HepG2 (cell line): ENCODE measurements at regions not wholly inside any gene's neighbourhood (a gene's known extent, or its start where the extent isn't known, plus 50 kb on each side); places are given as distances from the start of the nearest gene placed in this dataset.

Experiments
- ATAC-seq: fragments of 200-7000 bp; cut with Tn5 transposase; 3 replicates; pipeline ENCODE4 v1.9.1; 2020; ENCODE audit warnings: mild to moderate bottlenecking, moderate library complexity
- BruUV-seq: library from RNA; stranded (reverse); fragments of 400-500 nt; replicated peaks from 2 replicates; lab custom pipeline; 2021; lab: Mats Ljungman, UMichigan
- CTCF ChIA-PET: fragments of 300-600 bp; formaldehyde crosslinking; extraction: SDS; loops from one replicate; lab custom pipeline; 2021; ENCODE audit warnings: low total read pairs, inconsistent platforms, low intra/inter-chr PET ratio; lab: Yijun Ruan, JAX
- POLR2A ChIA-PET: fragments of 350-600 bp; sonication (Branson Sonifier 250); formaldehyde crosslinking; loops from one replicate; lab custom pipeline; 2020; ENCODE audit warnings: antibody characterized with exemption, inconsistent platforms; lab: Yijun Ruan, JAX
- DNase-seq: peaks from one replicate; pipeline ENCODE4 v3.0.0-alpha.2; 2015; ENCODE audit warnings: low spot score
- FAIRE-seq: peaks from 3 replicates; lab custom pipeline; 2011; peaks lifted over from hg19 to GRCh38; lab: Jason Lieb, UNC
- H2AFZ ChIP-seq: one replicate; pipeline ENCODE4 v1.6.1; 2011; ENCODE audit warnings: low read length, inconsistent platforms
- H3K27ac ChIP-seq: fragments of 300-600 bp; 3 replicates; pipeline ENCODE4 v1.8.0; 2011; ENCODE audit warnings: mixed run types, mild to moderate bottlenecking, mixed read lengths, low read length, inconsistent platforms; ENCODE audit not compliant: insufficient read depth; ENCODE audit errors: extremely low read length
- H3K27me3 ChIP-seq, 2 experiments: fragments of 200-600 bp in 1 of 2; 2 replicates in 1 of 2; 3 replicates in 1 of 2; pipeline versions ENCODE4 v1.6.0 to v1.8.0; 2011; ENCODE audit warnings: low read length in 2 of 2, mild to moderate bottlenecking in 2 of 2, moderate library complexity in 2 of 2, inconsistent platforms in 1 of 2; ENCODE audit not compliant: insufficient read depth in 2 of 2, control insufficient read depth in 1 of 2
- H3K36me3 ChIP-seq, 2 experiments: fragments of 200-600 bp in 1 of 2; replicated peaks in 1 of 2; 2 replicates in 1 of 2; 3 replicates in 1 of 2; pipeline versions ENCODE4 v1.5.1 to v1.8.0; 2011; ENCODE audit warnings: low read length in 2 of 2, inconsistent platforms in 1 of 2; ENCODE audit not compliant: insufficient read depth in 2 of 2, control insufficient read depth in 1 of 2
- H3K4me1 ChIP-seq: 2 replicates; pipeline ENCODE4 v1.5.1; 2012; ENCODE audit warnings: low read length, inconsistent platforms; ENCODE audit not compliant: insufficient read depth
- H3K4me2 ChIP-seq: 2 replicates; pipeline ENCODE4 v1.6.0; 2011; ENCODE audit warnings: low read depth, low read length, inconsistent platforms
- H3K4me3 ChIP-seq, 3 experiments: fragments of 200-600 bp in 1 of 3; sonication (generic), shearing (Covaris generic) in 1 of 3; replicated peaks in 1 of 3; 2 replicates each; pipeline ENCODE4 v1.5.1; 2011 to 2016; ENCODE audit warnings: low read length in 3 of 3, inconsistent platforms in 2 of 3, low read depth in 2 of 3, mild to moderate bottlenecking in 2 of 3, control low read depth in 1 of 3, mixed read lengths in 1 of 3; ENCODE audit not compliant: insufficient read depth in 1 of 3
- H3K79me2 ChIP-seq: one replicate; pipeline ENCODE4 v1.6.1; 2011; ENCODE audit warnings: low read length, inconsistent platforms; ENCODE audit not compliant: insufficient read depth
- H3K9ac ChIP-seq: 2 replicates; pipeline ENCODE4 v1.6.0; 2011; ENCODE audit warnings: mild to moderate bottlenecking, low read depth, low read length, inconsistent platforms; ENCODE audit not compliant: insufficient read depth
- H3K9me3 ChIP-seq: 2 replicates; pipeline ENCODE4 v1.5.1; 2012; ENCODE audit warnings: mild to moderate bottlenecking, low read length
- H4K20me1 ChIP-seq: 2 replicates; pipeline ENCODE4 v1.6.0; 2011; ENCODE audit warnings: inconsistent platforms, mild to moderate bottlenecking, low read length, moderate library complexity; ENCODE audit not compliant: insufficient read depth
- ARID2 ChIP-seq: sonication (generic); formaldehyde crosslinking; IDR thresholded peaks from 2 replicates; pipeline ENCODE4 v1.8.1; 2022; ENCODE audit warnings: mild to moderate bottlenecking, missing genetic modification reagents, borderline replicate concordance
- KLF16 ChIP-seq, 2 experiments: sonication (generic) in 1 of 2; formaldehyde crosslinking in 1 of 2; IDR thresholded peaks; 2 replicates each; pipeline versions ENCODE4 v1.6.1 to v1.8.0; 2016 to 2023; ENCODE audit warnings: missing genetic modification reagents in 2 of 2, missing compliant biosample characterization in 1 of 2
- ZBTB42 ChIP-seq: sonication (generic); formaldehyde crosslinking; IDR thresholded peaks from 2 replicates; pipeline ENCODE4 v1.5.0; 2020; ENCODE audit warnings: mild to moderate bottlenecking, missing genetic modification reagents
- ZFP1 ChIP-seq: IDR thresholded peaks from 2 replicates; pipeline ENCODE4 v1.6.1; 2016
- ZNF207 ChIP-seq: fragments of 450-650 bp; IDR thresholded peaks from 2 replicates; pipeline ENCODE4 v1.6.1; 2016; ENCODE audit warnings: antibody characterized with exemption, borderline replicate concordance
- ZNF746 ChIP-seq: sonication (generic); formaldehyde crosslinking; IDR thresholded peaks from 2 replicates; pipeline ENCODE4 v1.8.0; 2022; ENCODE audit warnings: mild to moderate bottlenecking, missing genetic modification reagents
- WGBS: methylation state at CpG from one replicate; pipeline ENCODE4 v1.1.6; 2017; ENCODE audit warnings: low lambda C conversion rate; 5-methylcytosine and 5-hydroxymethylcytosine counted together
- in situ Hi-C: cut with HindIII; loops from 2 replicates; pipeline ENCODE4 v1.10.0; 2017; ENCODE audit warnings: low pct_unique_long_range_greater_than_20kb; ENCODE audit not compliant: extremely low pct_ligation_motif_present
- intact Hi-C: fragments of 100-400 bp; cut with micrococcal nuclease; formaldehyde crosslinking; loops from one replicate; pipeline ENCODE4 v1.10.0; 2022; ENCODE audit not compliant: unreplicated experiment
- TF ChIP-seq, protein P1 (sequence below): sonication (generic); formaldehyde crosslinking; IDR thresholded peaks from 2 replicates; pipeline ENCODE4 v1.9.0; 2021; ENCODE audit warnings: missing genetic modification reagents, mild to moderate bottlenecking, borderline replicate concordance
- TF ChIP-seq, protein P2 (sequence below): sonication (generic); formaldehyde crosslinking; IDR thresholded peaks from 2 replicates; pipeline ENCODE4 v1.4.0; 2020; ENCODE audit warnings: missing genetic modification reagents, borderline replicate concordance
- TF ChIP-seq, protein P3 (sequence below): sonication (generic); formaldehyde crosslinking; IDR thresholded peaks from 2 replicates; pipeline ENCODE4 v1.8.1; 2023; ENCODE audit warnings: missing genetic modification reagents, mild to moderate bottlenecking, borderline replicate concordance
- TF ChIP-seq, protein P4 (sequence below): sonication (generic); formaldehyde crosslinking; IDR thresholded peaks from 2 replicates; pipeline ENCODE4 v1.5.0; 2020; ENCODE audit warnings: mild to moderate bottlenecking, low read depth, missing genetic modification reagents, borderline replicate concordance

DNA sequence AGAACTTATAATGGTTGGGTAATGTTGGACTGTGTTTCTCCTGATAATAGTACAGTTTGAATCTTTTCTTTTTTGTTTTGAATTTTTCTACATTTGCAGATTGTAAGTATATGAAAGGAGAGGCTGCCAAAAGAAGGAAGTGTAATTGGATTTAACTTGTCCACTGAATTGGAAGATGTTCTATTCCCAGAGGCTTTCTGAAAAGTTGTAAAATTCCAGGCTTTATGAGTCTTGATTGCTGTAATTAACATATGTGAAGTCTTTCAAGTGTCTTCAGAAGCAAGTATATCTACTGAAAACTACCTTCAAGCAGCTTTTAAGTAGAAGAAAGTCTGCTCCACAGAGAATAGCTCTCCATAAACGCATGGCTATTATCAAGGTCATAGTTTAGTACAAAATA, 2456.4 kb downstream of the PCDH7 start (continued):
- TF ChIP-seq ZNF207, result no peak

DNA sequence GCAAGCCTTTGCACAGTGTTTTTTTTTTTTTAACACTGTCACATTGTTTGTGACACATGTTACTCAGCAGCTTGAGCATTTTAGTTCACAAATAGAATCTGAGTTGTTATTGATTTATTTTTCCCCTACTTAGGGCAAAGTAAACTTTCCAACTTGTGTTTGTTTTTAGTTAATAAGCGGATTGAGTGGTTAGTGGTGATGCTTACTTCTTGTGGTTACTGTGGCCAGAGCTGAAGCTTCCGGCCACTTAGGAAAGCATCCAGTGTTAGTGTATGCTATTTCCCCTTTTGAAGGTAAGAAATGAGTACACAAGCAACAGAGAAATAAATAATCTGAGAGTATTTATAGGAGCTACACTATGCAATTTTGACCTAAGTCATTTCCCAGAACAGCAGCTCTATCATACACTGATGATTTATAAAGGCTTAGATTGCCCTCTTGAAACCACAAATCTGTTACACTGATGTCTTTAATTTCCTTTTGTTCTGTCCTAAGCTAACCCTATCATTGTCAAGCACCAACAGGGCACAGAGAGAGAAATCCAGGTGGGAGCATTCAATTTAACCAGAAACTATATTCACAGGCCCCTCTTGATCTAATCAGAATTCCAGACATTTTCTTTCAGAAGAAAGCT, 2464.6 kb downstream of the PCDH7 start:
- POLR2A ChIA-PET, result no interaction called here

DNA sequence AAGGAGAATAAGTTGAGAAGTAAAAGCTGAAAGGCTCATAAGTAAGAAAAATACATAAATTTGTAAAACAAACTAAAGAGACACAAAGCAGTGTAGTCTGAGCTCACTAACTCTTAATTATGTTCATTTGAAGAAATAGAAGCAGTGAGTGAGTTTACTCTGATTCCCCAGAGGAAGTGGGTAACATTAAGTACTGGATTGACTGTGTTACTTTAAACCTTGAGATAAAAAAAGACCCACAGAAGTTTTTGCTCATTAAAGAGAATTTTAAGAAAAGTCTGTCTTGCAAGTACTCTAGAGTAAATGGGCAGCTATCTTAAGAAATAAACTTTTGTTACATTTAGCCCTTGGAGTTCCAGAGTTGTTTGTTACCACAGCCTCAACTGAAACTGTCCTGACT, 2466.9 kb downstream of the PCDH7 start:
- Histone ChIP-seq H3K4me1 (no peaks in the 10 kb centered on the region), H4K20me1 (no peaks in the 10 kb centered on the region), H3K27ac (no peak overlapping the region), H3K9me3 (peaks cover 56% of the 10 kb centered on the region), H2AFZ (no peak overlapping the region), H3K79me2 (no peaks in the 10 kb centered on the region), H3K4me2 (no peak overlapping the region), H3K4me3 (no peak overlapping the region), H3K36me3 (no peaks in the 10 kb centered on the region), H3K27me3 (no peaks in the 10 kb centered on the region), H3K9ac (no peak overlapping the region)
- in situ Hi-C loops, result no loop called here
- no TSS peak for BruUV-seq
- no peak for ATAC-seq
- CTCF ChIA-PET, result no interaction called here
- TF ChIP-seq, protein P1, sequence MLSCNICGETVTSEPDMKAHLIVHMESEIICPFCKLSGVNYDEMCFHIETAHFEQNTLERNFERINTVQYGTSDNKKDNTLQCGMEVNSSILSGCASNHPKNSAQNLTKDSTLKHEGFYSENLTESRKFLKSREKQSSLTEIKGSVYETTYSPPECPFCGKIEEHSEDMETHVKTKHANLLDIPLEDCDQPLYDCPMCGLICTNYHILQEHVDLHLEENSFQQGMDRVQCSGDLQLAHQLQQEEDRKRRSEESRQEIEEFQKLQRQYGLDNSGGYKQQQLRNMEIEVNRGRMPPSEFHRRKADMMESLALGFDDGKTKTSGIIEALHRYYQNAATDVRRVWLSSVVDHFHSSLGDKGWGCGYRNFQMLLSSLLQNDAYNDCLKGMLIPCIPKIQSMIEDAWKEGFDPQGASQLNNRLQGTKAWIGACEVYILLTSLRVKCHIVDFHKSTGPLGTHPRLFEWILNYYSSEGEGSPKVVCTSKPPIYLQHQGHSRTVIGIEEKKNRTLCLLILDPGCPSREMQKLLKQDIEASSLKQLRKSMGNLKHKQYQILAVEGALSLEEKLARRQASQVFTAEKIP (CRISPR knock-in tag), result no peak
- TF ChIP-seq ARID2 (CRISPR knock-in tag) (no peak), ZFP1 (CRISPR knock-in tag) (no peak), KLF16 (CRISPR knock-in tag; IDR thresholded peaks at IDR 0.05) (no peak), ZNF746 (CRISPR knock-in tag) (no peak), ZBTB42 (CRISPR knock-in tag) (no peak)
- TF ChIP-seq, protein P2, sequence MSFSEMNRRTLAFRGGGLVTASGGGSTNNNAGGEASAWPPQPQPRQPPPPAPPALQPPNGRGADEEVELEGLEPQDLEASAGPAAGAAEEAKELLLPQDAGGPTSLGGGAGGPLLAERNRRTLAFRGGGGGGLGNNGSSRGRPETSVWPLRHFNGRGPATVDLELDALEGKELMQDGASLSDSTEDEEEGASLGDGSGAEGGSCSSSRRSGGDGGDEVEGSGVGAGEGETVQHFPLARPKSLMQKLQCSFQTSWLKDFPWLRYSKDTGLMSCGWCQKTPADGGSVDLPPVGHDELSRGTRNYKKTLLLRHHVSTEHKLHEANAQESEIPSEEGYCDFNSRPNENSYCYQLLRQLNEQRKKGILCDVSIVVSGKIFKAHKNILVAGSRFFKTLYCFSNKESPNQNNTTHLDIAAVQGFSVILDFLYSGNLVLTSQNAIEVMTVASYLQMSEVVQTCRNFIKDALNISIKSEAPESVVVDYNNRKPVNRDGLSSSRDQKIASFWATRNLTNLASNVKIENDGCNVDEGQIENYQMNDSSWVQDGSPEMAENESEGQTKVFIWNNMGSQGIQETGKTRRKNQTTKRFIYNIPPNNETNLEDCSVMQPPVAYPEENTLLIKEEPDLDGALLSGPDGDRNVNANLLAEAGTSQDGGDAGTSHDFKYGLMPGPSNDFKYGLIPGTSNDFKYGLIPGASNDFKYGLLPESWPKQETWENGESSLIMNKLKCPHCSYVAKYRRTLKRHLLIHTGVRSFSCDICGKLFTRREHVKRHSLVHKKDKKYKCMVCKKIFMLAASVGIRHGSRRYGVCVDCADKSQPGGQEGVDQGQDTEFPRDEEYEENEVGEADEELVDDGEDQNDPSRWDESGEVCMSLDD, result no peak
- TF ChIP-seq, protein P3, sequence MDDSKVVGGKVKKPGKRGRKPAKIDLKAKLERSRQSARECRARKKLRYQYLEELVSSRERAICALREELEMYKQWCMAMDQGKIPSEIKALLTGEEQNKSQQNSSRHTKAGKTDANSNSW (CRISPR knock-in tag), result no peak
- POLR2A ChIA-PET, result no interaction called here
- no peak for FAIRE-seq
- intact Hi-C loops, result no loop called here
- DNase-seq, result no peak

More for the DNA sequence above, 2464.6 kb downstream of the PCDH7 start:
- Histone ChIP-seq H3K27me3 (no peaks in the 10 kb centered on the region), H3K4me1 (no peaks in the 10 kb centered on the region), H3K9ac (no peak overlapping the region), H3K27ac (no peak overlapping the region), H3K36me3 (no peaks in the 10 kb centered on the region), H3K79me2 (no peaks in the 10 kb centered on the region)
- ATAC-seq, result no peak
- no TSS peak for BruUV-seq
- CTCF ChIA-PET, result no interaction called here
- TF ChIP-seq, protein P4, sequence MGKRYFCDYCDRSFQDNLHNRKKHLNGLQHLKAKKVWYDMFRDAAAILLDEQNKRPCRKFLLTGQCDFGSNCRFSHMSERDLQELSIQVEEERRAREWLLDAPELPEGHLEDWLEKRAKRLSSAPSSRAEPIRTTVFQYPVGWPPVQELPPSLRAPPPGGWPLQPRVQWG (CRISPR knock-in tag), result no peak
- TF ChIP-seq, all 625 proteins: peak for 0
- intact Hi-C loops, result no loop called here
- Histone ChIP-seq H3K9me3 (peaks cover 63% of the 10 kb centered on the region), H2AFZ (no peak overlapping the region), H4K20me1 (no peaks in the 10 kb centered on the region), H3K4me3 (no peak overlapping the region), H3K4me2 (no peak overlapping the region)
- in situ Hi-C loops, result no loop called here
- no peak for DNase-seq
- 18% methylated on average over 2 of the region's 2 CpGs for WGBS
- no peak for FAIRE-seq
